GM12865 (cell line): ENCODE measurements at regions not wholly inside any gene's neighbourhood (a gene's known extent, or its start where the extent isn't known, plus 50 kb on each side); places are given as distances from the start of the nearest gene placed in this dataset.

Experiments used
- DNase-seq: peaks from one replicate; pipeline ENCODE4 v3.0.0; 2010; ENCODE audit warnings: low read depth
- H3K4me3 ChIP-seq: 2 replicates; pipeline ENCODE4 v1.5.1; 2011; ENCODE audit warnings: mild to moderate bottlenecking, low read depth, low read length, control low read depth
- TF ChIP-seq, protein P1 (sequence below): IDR thresholded peaks from 2 replicates; pipeline ENCODE4 v1.5.1; 2011; ENCODE audit warnings: low read length, control low read depth, low read depth, inconsistent platforms; ENCODE audit not compliant: insufficient read depth; ENCODE audit errors: missing control alignments

DNA sequence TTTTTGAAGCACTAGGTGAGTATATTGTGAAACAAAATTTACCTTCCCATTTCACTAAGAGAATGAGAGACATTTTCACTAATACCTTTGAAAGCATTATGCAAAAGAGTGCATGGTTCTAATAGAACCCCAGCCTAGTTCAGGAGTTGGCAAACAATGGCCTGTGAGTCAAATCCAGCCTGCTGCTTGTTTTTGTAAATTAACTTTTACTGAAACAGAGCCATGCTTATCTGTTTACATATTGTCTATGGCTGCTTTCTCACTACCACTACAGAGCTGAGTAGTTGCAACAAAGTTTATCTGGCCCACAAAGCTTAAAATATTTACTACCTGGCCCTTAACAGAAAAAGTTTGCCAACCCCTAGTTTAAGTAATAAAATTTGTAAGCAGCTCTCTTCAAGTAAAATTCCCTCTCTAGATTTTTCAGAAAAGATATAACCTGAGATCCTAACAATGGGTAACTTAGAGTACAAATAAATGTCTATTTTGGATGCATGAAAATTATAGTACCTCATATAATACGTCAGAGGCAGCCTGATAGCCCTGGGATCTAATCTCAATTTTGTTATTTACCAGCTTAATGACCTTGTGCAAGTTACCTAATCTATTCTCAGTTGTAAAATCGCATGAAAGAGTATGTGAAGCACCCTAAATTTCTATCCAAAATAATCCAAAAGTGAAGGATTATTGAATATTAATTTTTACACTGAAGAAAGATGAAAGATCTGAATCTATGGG, 50.7 kb upstream of the ARL15 start:
- H3K4me3 ChIP-seq, result no peak overlapping the region
- TF ChIP-seq, protein P1, sequence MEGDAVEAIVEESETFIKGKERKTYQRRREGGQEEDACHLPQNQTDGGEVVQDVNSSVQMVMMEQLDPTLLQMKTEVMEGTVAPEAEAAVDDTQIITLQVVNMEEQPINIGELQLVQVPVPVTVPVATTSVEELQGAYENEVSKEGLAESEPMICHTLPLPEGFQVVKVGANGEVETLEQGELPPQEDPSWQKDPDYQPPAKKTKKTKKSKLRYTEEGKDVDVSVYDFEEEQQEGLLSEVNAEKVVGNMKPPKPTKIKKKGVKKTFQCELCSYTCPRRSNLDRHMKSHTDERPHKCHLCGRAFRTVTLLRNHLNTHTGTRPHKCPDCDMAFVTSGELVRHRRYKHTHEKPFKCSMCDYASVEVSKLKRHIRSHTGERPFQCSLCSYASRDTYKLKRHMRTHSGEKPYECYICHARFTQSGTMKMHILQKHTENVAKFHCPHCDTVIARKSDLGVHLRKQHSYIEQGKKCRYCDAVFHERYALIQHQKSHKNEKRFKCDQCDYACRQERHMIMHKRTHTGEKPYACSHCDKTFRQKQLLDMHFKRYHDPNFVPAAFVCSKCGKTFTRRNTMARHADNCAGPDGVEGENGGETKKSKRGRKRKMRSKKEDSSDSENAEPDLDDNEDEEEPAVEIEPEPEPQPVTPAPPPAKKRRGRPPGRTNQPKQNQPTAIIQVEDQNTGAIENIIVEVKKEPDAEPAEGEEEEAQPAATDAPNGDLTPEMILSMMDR, result no peak
- no peak for DNase-seq
